ENCODE measurements at regions not wholly inside any gene's neighbourhood (a gene's known extent, or its start where the extent isn't known, plus 50 kb on each side); places are given as distances from the start of the nearest gene placed in this dataset.

DNA sequence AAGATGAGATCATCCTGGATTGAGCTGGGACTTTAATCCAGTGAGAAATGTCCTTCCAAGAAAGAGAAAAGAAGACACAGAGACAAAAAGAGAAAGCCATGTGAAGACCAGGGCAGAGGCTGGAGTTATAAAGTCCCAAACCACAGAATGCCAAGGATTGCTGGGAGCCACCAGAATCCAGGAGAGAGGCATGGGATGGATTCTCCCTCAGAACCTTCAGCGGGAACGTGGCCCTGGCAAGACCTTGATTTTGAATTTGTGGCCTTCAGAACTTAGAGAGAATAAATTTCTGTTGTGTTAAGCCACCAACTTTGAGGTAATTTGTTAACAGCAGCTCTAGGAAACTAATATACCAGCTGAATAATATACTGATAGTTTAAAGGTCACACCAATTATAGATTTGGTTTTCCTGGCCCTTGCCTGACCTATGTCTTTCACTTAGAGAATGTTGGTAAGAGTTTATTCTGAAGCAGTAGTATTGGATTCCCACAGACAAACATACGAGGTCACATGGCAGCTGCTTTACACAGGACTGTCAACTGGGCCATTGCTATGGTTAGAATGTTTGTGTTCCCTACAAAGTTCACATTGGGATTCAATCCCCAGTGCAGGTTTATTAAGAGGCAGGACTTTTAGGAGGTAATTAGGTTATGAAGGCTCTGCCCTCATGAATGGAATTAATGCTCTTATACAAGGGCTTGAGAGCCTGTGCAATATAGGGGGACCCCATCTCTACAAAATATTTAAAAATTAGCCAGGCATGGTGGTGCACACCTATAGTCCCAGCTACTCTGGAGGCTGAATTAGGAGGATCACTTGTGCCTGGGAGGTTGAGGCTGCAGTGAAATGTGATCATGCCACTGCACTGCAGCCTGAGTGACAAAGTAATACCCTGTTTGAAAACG is 156.5 kb upstream of the EEA1 start:
- ATAC-seq (no peak), DNase-seq (no peak)
- H3K4me3 ChIP-seq: no peak overlapping the region
- H3K4me1 ChIP-seq (ENCODE audit: low read depth): peaks cover 6% of the 10 kb centered on the region
- H3K9me3 ChIP-seq: no peaks in the 10 kb centered on the region
- H3K36me3 ChIP-seq (ENCODE audit: low read depth): no peaks in the 10 kb centered on the region
- intact Hi-C loops (cut with DNase I, micrococcal nuclease): no loop called here
- TF ChIP-seq, protein P1, sequence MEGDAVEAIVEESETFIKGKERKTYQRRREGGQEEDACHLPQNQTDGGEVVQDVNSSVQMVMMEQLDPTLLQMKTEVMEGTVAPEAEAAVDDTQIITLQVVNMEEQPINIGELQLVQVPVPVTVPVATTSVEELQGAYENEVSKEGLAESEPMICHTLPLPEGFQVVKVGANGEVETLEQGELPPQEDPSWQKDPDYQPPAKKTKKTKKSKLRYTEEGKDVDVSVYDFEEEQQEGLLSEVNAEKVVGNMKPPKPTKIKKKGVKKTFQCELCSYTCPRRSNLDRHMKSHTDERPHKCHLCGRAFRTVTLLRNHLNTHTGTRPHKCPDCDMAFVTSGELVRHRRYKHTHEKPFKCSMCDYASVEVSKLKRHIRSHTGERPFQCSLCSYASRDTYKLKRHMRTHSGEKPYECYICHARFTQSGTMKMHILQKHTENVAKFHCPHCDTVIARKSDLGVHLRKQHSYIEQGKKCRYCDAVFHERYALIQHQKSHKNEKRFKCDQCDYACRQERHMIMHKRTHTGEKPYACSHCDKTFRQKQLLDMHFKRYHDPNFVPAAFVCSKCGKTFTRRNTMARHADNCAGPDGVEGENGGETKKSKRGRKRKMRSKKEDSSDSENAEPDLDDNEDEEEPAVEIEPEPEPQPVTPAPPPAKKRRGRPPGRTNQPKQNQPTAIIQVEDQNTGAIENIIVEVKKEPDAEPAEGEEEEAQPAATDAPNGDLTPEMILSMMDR (IDR thresholded peaks at IDR 0.05): no peak

DNA sequence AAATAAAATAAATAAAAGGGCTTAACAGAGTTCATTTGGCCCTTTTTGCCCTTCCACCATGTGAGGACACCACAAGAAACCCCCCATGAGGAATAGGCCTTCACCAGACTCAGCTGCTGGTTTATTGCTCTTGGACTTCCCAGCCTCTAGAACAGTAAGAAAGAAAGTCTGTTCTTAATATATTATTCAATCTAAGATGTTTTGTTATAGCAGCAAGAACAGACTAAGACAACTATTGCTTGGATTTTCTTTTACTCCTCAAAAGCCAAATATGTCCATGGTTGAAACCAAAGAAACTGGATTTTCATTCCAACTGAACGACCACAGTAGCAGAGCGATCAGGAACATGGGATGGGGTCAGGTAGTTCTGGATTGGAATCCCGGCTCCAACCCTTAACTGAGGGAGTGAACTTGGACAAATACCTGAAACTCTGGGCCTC is 157.2 kb upstream of the EEA1 start:
- H3K4me1 ChIP-seq (ENCODE audit: low read depth): peaks cover 8% of the 10 kb centered on the region
- no peak for ATAC-seq
- intact Hi-C loops (cut with DNase I, micrococcal nuclease): no loop called here
- no peaks in the 10 kb centered on the region for H3K36me3 ChIP-seq (ENCODE audit: low read depth)
- H3K4me3 ChIP-seq: no peak overlapping the region
- TF ChIP-seq, protein P1 (IDR thresholded peaks at IDR 0.05): no peak
- H3K9me3 ChIP-seq: no peaks in the 10 kb centered on the region
- no peak for DNase-seq

GRCh38 chr12:93087840-93088610 is 158.9 kb upstream of the EEA1 start:
- no peak overlapping the region for H3K4me3 ChIP-seq
- ATAC-seq (no peak), DNase-seq (no peak)
- intact Hi-C loops (cut with DNase I, micrococcal nuclease): no loop called here
- no peaks in the 10 kb centered on the region for H3K9me3 ChIP-seq
- TF ChIP-seq, protein P1 (IDR thresholded peaks at IDR 0.05): no peak
- H3K36me3 ChIP-seq (ENCODE audit: low read depth): no peaks in the 10 kb centered on the region
- peaks cover 8% of the 10 kb centered on the region for H3K4me1 ChIP-seq (ENCODE audit: low read depth)

DNA sequence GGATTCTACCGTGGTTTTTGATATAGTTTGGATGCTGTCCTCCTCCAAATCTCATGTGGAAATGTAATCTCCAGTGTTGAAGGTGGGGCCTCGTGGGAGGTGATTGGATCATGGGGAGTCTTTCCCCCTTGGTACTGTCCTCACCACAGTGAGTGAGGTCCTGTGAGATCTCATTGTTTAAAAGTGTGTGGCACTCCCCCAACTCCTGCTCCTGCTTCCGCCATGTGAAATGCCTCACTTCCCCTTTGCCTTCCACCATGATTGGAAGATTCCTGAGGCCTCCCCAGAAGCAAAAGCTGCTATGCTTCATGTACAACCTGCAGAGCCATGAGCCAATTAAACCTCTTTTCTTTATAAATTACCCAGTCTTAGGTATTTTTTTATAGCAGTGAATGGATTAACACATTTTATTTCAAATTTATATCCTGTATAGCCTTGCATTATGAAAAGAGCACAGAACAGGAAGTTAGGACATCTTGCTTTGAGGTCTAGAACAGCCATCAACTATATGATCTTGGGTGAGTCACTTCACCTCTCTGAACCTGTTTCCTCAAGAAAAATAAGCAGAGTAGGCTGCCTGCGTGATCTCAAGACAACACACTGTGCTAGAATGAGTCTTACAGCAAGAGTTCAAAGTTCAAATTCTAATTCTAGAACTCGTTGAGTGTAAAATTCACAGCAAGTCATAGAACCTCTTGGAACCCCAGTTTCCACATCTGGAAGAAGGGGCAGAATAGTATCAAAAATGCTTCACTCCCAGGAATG is 160.9 kb upstream of the EEA1 start:
- Histone ChIP-seq H3K36me3 (ENCODE audit: low read depth) (no peaks in the 10 kb centered on the region), H3K4me3 (no peak overlapping the region), H3K4me1 (ENCODE audit: low read depth) (peaks cover 8% of the 10 kb centered on the region), H3K9me3 (no peaks in the 10 kb centered on the region)
- intact Hi-C loops (cut with DNase I, micrococcal nuclease): no loop called here
- TF ChIP-seq, protein P1 (IDR thresholded peaks at IDR 0.05): no peak
- peak; percentile 96 for ATAC-seq
- DNase-seq: peak in 1 of 3 donors; percentile 35

DNA sequence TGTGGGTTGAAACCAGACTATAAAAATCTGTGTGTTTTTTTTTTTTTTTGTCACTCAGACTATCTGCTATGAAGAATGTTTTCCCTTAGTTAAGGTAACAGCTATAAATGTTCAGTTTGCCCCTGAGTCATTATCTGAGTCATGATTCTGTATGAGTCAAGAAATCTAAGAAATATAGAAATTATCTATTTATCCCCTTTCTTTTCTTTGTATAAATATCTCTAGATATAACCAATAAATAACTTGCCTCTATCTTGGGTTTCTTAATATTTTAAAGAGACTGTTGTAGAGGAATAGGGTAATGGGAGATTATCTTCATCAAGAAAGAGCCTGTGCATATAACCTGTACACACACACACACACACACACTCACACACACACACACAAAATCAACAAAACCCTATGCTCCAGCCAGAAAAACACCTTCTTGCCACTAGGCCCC is 161.7 kb upstream of the EEA1 start:
- Histone ChIP-seq H3K4me1 (ENCODE audit: low read depth) (peaks cover 8% of the 10 kb centered on the region), H3K9me3 (no peaks in the 10 kb centered on the region), H3K36me3 (ENCODE audit: low read depth) (no peaks in the 10 kb centered on the region), H3K4me3 (no peak overlapping the region)
- no peak for DNase-seq
- intact Hi-C loops (cut with DNase I, micrococcal nuclease): no loop called here
- no peak for ATAC-seq
- TF ChIP-seq, protein P1 (IDR thresholded peaks at IDR 0.05): no peak

Data from mucosa of descending colon (tissue), 3 donors.